IgD-negative memory B cell (primary cell): ENCODE measurements at regions not wholly inside any gene's neighbourhood (a gene's known extent, or its start where the extent isn't known, plus 50 kb on each side); places are given as distances from the start of the nearest gene placed in this dataset.
"Not testable (repeated sequence)": the region's sequence is repeated elsewhere in the genome, so short reads cannot be mapped to it uniquely, and the experiment has no call there.

Experiments used
- H3K27ac Mint-ChIP-seq, 3 donors: one replicate each; pipeline ENCODE4 v1.8.0; 2020 to 2022; ENCODE audit warnings: mild to moderate bottlenecking in 3 of 3, mixed read lengths in 3 of 3, moderate library complexity in 1 of 3
- H3K27me3 Mint-ChIP-seq: one replicate; pipeline ENCODE4 v1.8.0; 2021; ENCODE audit warnings: mixed read lengths
- H3K36me3 Mint-ChIP-seq: one replicate; pipeline ENCODE4 v1.8.0; 2020; ENCODE audit warnings: mild to moderate bottlenecking, mixed read lengths
- H3K4me1 Mint-ChIP-seq, 3 donors: one replicate each; pipeline ENCODE4 v1.8.0; 2020 to 2022; ENCODE audit warnings: mixed read lengths in 3 of 3, mild to moderate bottlenecking in 1 of 3
- H3K4me3 Mint-ChIP-seq, 4 donors: one replicate each; pipeline ENCODE4 v1.8.0; 2020 to 2022; ENCODE audit warnings: mild to moderate bottlenecking in 4 of 4, mixed read lengths in 4 of 4, moderate library complexity in 3 of 4
- H3K9me3 Mint-ChIP-seq, 3 donors: one replicate each; pipeline ENCODE4 v1.8.0; 2020 to 2021; ENCODE audit warnings: mixed read lengths in 3 of 3, mild to moderate bottlenecking in 1 of 3

DNA sequence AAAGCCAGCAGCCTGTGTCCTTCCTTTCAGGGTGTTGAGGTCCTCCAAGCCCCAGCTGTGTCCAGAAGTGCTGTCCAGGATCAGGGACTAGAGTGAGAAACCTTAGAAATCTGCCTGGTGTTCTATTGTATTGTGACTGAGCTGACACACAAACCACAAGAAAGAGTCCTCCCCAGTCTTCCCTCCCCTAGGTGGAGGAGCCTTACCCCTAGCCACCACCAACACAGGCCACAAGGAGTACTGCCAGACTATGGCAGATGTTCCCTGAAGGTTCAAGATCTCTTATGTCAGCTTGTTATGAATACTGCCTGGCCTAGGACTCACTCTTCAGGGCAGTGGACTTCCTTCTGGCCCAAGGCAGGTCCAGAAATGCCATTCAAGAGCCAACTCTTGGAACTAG is 514.1 kb upstream of the PITX2 start:
- Mint-ChIP-seq H3K4me3 (no peak overlapping the region), H3K36me3 (no peaks in the 10 kb centered on the region), H3K27me3 (no peaks in the 10 kb centered on the region), H3K27ac (no peak overlapping the region), H3K4me1 (no peaks in the 10 kb centered on the region), H3K9me3 (peaks cover 0 to 2% (median 0%) of the 10 kb centered on the region in 3 donors)

DNA sequence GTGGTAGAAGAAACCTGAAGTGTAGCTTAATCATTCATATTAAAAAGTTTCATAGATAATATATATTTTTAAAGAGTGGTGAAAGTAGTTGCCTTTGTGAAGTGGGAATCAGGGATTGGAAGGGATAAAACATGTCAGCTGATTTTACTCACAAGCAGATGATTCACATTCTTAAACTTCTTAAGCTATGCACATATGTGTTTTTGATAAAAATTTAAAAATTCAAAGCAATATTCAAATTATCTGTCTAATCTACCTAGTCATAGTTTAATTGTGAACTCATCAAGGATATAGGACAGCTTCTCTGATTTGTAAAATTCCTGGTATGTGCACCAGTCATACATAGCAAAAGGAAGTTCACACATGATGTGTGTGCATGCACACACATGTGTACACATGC is 520.6 kb upstream of the PITX2 start:
- Mint-ChIP-seq H3K27ac (no peak overlapping the region), H3K4me1 (no peaks in the 10 kb centered on the region), H3K9me3 (peaks cover 1 to 12% (median 4%) of the 10 kb centered on the region in 3 donors), H3K27me3 (no peaks in the 10 kb centered on the region), H3K4me3 (no peak overlapping the region), H3K36me3 (no peaks in the 10 kb centered on the region)

DNA sequence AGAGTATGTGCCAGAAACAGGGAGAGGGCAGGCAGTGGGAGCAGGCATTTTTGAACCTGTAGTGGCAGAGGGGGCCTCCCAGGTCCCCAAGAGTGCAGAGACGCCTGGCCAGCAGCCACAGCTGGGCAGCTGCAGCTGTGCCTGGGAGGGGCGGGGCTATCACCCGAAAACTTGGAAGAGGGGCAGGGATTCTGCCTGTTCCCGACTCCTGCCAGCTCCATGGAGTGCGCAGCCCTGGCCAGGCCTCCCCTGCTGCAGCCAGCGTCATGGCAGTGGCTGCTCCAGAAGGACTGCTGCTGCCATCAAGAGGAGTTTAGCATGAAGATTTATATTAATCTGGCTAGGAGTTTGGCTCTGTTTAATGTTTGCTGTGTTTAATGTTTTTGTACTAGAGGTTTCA is 532.1 kb upstream of the PITX2 start:
- H3K36me3 Mint-ChIP-seq = no peaks in the 10 kb centered on the region
- no peak overlapping the region for H3K4me3 Mint-ChIP-seq
- no peak overlapping the region for H3K27ac Mint-ChIP-seq
- H3K9me3 Mint-ChIP-seq = peaks cover 7 to 8% (median 8%) of the 10 kb centered on the region in 3 donors
- H3K4me1 Mint-ChIP-seq = no peaks in the 10 kb centered on the region
- no peaks in the 10 kb centered on the region for H3K27me3 Mint-ChIP-seq

DNA sequence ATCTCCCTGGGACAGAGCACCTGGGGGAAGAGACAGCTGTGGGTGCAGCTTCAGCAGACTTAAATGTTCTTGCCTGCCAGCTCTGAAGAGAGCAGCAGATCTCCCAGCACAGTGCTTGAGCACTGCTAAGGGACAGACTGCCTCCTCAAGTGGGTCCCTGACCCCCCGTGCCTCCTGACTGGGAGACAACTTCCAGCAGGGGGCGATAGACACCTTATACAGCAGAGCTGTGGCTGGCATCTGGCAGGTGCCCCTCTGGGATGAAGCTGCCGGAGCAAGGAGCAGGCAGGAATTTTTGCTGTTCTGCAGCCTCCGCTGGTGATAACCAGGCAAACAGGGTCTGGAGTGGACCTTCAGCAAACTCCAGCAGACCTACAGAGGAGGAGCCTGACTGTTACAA is 541.7 kb upstream of the PITX2 start:
- not testable (repeated sequence) for H3K27ac Mint-ChIP-seq, H3K36me3 Mint-ChIP-seq, H3K9me3 Mint-ChIP-seq, H3K27me3 Mint-ChIP-seq, H3K4me1 Mint-ChIP-seq, H3K4me3 Mint-ChIP-seq

DNA sequence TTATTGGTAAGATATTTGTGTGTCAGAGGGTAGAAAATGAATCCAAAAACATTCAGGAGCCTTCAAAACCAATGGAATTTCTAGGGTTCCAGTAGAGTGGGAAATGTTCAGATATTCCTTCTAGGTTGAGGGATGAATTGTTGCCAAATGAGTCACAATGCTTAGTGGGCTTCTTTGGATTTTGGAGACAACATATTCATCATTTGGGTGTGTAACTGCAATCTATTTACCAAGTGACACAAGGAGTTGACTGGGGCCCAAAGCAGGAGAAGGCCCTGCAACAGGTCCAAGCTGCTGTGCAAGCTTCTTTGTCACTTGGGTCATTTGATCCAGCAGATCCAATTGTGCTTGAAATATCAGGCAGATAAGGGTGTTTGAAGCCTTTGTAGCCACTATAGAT is 551.5 kb upstream of the PITX2 start:
- Mint-ChIP-seq H3K9me3 (peaks cover under 1 to 3% (median 2%) of the 10 kb centered on the region in 3 donors), H3K27ac (no peak overlapping the region)

DNA sequence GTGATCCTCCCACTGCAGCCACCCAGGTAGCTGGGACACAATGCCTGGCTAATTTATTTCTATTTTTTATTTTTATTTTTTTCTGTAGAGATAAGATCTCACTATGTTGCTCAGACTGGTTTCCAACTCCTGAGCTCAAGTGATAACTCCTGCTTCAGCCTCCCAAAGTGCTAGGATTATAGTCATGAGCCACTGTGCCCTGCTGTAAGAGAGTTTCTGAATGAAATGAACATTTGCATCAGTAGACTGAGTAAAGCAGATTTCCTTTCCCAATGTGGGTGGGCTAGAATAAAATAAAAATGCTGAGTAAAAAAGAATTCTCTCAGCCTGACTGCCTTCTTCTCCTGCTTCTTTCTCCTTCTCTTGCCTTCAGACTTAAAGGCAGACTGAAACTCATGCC is 555.4 kb upstream of the PITX2 start:
- Mint-ChIP-seq H3K4me3 (peak overlapping the region in 1 of 4 donors; percentile 60), H3K27me3 (no peaks in the 10 kb centered on the region), H3K36me3 (no peaks in the 10 kb centered on the region), H3K27ac (no peak overlapping the region), H3K9me3 (peaks cover 0 to 4% (median 2%) of the 10 kb centered on the region in 3 donors), H3K4me1 (no peaks in the 10 kb centered on the region)

More for the DNA sequence above, 551.5 kb upstream of the PITX2 start:
- H3K4me3 Mint-ChIP-seq = no peak overlapping the region
- H3K27me3 Mint-ChIP-seq = no peaks in the 10 kb centered on the region
- no peaks in the 10 kb centered on the region for H3K36me3 Mint-ChIP-seq
- no peaks in the 10 kb centered on the region for H3K4me1 Mint-ChIP-seq

DNA sequence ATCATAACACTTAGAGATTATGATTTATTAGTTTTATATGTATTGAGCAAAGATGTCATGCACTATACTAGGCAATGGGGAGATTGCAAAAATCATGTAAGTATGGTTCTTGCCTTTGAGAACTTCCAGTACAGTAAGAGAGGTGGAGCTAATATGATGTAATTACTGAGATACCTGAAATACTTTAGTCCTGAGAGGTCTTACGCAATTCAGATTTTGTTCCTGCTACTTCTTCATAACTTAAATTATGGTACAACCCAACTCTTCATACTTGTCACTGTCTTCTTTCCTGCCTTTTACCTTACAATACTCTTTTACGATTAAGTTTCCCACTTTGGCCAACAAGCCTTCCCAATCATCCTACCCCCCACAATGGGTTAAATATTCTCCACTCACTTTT is 564.2 kb upstream of the PITX2 start:
- Mint-ChIP-seq H3K4me1 (no peaks in the 10 kb centered on the region), H3K36me3 (no peaks in the 10 kb centered on the region), H3K27ac (no peak overlapping the region), H3K27me3 (no peaks in the 10 kb centered on the region), H3K4me3 (no peak overlapping the region), H3K9me3 (peaks cover 3 to 4% (median 3%) of the 10 kb centered on the region in 3 donors)

DNA sequence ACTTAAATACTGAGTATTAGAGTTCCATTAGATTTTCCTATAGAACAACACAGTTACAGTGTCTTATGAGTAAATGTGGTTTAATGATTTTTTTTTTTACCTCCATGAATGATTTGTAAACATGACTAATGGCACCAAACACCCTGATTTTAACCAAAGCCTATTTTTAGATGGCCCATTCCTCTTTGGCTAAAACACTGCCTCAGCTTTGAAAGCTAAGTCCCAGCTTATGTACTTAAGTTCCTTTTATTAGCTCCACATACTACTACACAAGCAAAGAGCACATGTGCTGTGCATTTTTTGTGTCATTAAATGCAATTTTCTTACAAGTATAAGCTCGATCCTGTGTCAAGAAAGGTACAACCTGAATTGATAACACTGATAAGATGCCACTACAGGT is 575.6 kb upstream of the PITX2 start:
- Mint-ChIP-seq H3K4me3 (no peak overlapping the region), H3K27ac (no peak overlapping the region), H3K9me3 (peaks cover 1 to 8% (median 5%) of the 10 kb centered on the region in 3 donors), H3K4me1 (no peaks in the 10 kb centered on the region), H3K27me3 (no peaks in the 10 kb centered on the region), H3K36me3 (no peaks in the 10 kb centered on the region)

DNA sequence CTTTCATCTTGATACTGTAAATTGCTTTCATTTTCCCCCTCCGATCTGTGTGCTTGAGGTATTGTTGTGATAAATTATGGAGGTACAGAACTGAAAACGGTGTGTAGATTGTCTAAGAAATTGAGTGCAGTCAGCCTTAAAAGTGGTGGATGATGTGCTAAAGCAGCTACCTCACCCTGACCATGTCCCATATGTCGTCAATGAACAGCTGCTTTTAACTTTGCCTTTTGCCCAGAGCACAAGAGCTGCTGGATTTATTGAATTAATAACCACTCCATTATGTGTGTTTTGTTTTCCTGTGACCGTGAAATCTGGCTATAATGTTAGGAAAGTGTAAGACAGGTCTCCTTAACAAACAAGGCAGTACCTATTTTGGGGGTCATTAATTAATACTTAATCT is 581.9 kb upstream of the PITX2 start:
- Mint-ChIP-seq H3K4me3 (no peak overlapping the region), H3K27me3 (no peaks in the 10 kb centered on the region), H3K27ac (no peak overlapping the region)

DNA sequence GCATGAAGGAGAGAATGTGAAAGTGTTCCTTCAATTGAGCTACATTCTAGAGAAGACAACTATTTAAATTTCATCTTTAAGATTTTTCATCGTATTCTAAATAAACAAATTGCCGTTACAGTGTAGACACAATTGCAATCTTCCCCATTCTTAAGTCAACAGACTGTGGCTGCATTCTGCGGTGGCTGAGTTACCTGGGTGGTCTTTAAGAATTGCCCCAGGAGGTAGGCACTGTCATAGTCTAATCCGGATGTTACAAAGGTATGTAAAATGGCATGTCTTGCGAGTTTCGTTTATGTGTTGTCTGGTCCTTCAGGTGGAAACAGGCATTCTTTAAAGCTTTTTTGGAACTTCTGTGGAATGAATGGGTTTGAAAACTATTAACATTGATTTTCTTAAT is 586.1 kb upstream of the PITX2 start:
- Mint-ChIP-seq H3K4me1 (peaks cover 0 to 2% (median 0%) of the 10 kb centered on the region in 3 donors), H3K36me3 (peaks cover 2% of the 10 kb centered on the region), H3K4me3 (no peak overlapping the region), H3K27me3 (no peaks in the 10 kb centered on the region), H3K27ac (no peak overlapping the region), H3K9me3 (no peaks in the 10 kb centered on the region)

More for the DNA sequence above, 581.9 kb upstream of the PITX2 start:
- H3K9me3 Mint-ChIP-seq = peaks cover 0 to 2% (median under 1%) of the 10 kb centered on the region in 3 donors
- H3K4me1 Mint-ChIP-seq = peaks cover 0 to 2% (median 0%) of the 10 kb centered on the region in 3 donors
- H3K36me3 Mint-ChIP-seq = peaks cover 2% of the 10 kb centered on the region

DNA sequence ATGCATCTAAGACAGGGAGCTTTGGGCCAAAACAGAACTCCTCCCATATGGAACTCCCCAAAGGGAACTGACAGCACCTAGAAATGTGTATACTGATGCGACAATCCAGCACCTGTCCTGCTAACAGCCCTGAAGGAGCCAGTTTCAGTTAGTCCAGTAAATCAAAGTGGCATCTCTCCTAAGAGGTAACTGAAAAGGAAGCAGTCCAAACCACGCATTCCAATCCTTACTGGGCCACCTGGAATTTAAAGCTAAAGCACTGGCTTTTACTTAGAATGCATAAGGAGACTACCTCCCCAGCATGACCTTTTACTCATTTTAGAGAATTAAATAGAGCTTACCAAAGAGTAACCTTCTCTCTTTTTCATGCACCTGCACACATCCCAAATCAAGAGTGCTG is 586.8 kb upstream of the PITX2 start:
- H3K4me3 Mint-ChIP-seq = no peak overlapping the region
- peaks cover 2% of the 10 kb centered on the region for H3K36me3 Mint-ChIP-seq

DNA sequence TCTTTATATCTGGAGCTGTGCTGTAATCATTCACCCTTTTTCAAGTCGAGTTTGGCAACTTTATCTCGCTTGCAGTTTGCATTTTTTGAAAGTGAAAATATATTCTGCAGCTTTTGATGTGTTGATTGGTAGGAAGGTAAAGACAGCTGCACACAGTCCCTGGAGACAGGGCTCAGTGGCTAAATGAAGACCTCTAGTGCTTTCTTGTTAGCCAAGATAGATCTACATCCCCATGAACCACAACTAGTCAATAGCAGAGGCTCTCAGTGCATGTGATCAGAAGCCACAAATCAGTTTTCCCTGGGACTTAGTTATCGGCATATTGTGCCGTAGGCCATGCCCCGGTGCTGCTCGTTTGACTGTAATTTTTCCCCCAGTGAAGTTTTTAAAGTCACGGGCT is 587.7 kb upstream of the PITX2 start:
- Mint-ChIP-seq H3K27ac (no peak overlapping the region), H3K36me3 (peaks cover 2% of the 10 kb centered on the region), H3K4me3 (no peak overlapping the region), H3K9me3 (peaks cover 0 to 4% (median 0%) of the 10 kb centered on the region in 3 donors), H3K27me3 (no peaks in the 10 kb centered on the region), H3K4me1 (no peaks in the 10 kb centered on the region)

More for the DNA sequence above, 586.8 kb upstream of the PITX2 start:
- Mint-ChIP-seq H3K4me1 (peaks cover 0 to under 1% (median 0%) of the 10 kb centered on the region in 3 donors), H3K9me3 (no peaks in the 10 kb centered on the region), H3K27me3 (no peaks in the 10 kb centered on the region), H3K27ac (no peak overlapping the region)

DNA sequence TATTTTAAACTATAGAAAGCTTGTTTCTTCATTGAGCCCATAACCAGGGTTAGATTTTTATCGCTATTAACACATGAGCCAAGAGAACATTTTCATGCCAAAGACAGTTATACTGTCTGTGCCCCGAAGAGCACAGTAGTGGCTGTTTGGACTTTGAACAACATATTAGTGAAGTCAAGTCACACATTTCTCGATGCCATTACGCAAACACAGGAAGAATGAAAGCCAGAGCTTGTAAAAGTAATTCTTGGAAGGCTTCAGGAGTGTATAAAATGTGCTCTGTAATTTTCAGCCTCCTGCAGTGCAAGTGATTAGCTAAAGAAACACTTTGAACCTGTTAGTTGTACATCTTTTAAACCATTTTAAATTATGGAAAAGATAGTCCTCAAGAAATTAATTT is 590.7 kb upstream of the PITX2 start:
- Mint-ChIP-seq H3K27ac (no peak overlapping the region), H3K4me1 (no peaks in the 10 kb centered on the region), H3K27me3 (no peaks in the 10 kb centered on the region), H3K9me3 (peaks cover 0 to 8% (median 0%) of the 10 kb centered on the region in 3 donors), H3K36me3 (no peaks in the 10 kb centered on the region), H3K4me3 (no peak overlapping the region)

DNA sequence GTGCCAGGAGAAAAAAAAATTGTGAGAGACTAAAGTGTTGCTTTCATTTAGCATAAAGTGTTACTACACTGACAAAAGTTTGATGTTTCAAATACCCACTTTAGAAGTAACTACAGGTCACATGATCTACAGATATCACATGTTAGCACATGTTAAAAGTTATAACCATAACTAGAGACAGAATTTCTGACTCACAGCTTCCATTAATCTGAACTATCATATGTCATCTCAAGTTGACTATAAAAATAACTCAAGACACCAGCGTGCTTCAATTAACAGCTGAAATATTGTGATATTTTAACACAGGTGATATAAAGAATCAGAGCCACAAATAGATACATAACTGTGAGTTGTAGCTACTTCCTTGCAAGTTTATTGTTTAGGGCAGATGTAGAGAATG is 591.5 kb upstream of the PITX2 start:
- Mint-ChIP-seq H3K4me1 (no peaks in the 10 kb centered on the region), H3K36me3 (no peaks in the 10 kb centered on the region), H3K27me3 (no peaks in the 10 kb centered on the region), H3K9me3 (peaks cover 0 to 8% (median 0%) of the 10 kb centered on the region in 3 donors), H3K4me3 (no peak overlapping the region), H3K27ac (no peak overlapping the region)

DNA sequence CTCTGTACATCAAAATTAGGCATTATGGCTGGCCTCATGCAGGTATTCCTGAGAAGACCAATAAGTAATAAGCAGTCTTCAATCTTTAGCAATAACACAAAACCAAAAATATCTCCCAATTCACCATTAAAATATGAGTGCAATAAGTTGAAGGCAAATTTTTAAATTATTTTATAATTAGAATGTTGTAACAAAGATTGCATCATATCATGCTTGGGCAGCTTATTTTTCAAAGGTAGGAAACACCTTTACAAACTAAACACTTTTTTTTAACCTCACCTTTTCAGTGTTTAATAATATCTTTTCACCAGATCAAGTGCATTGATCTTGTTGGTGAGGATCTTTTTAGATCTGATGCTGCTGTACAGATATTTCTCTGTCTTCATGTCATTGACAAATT is 592.9 kb upstream of the PITX2 start:
- peaks cover 0 to 8% (median 0%) of the 10 kb centered on the region in 3 donors for H3K9me3 Mint-ChIP-seq
- no peak overlapping the region for H3K27ac Mint-ChIP-seq
- no peak overlapping the region for H3K4me3 Mint-ChIP-seq
- H3K4me1 Mint-ChIP-seq = no peaks in the 10 kb centered on the region
- H3K36me3 Mint-ChIP-seq = no peaks in the 10 kb centered on the region
- H3K27me3 Mint-ChIP-seq = no peaks in the 10 kb centered on the region

DNA sequence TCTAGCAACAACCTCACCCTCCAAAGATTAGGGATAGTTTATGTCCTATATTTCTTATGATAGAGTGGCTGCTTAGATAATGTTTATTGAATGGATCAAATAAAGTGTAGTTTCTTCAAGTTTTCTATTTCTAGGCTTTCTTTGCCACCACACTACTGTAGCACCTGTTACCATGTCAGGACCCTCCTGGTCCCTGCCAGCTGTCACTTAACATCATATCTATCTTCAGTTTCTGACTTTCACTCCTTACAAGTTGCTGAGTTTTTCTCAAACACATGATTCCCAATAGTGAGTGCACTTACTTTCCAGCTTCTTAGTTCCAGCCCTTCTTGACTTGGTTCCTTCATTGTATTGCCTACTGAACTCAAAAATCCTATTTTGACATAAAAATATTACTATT is 593.9 kb upstream of the PITX2 start:
- no peaks in the 10 kb centered on the region for H3K36me3 Mint-ChIP-seq
- no peak overlapping the region for H3K4me3 Mint-ChIP-seq
- peaks cover 0 to 8% (median 0%) of the 10 kb centered on the region in 3 donors for H3K9me3 Mint-ChIP-seq
- H3K4me1 Mint-ChIP-seq = no peaks in the 10 kb centered on the region
- no peak overlapping the region for H3K27ac Mint-ChIP-seq
- H3K27me3 Mint-ChIP-seq = no peaks in the 10 kb centered on the region

DNA sequence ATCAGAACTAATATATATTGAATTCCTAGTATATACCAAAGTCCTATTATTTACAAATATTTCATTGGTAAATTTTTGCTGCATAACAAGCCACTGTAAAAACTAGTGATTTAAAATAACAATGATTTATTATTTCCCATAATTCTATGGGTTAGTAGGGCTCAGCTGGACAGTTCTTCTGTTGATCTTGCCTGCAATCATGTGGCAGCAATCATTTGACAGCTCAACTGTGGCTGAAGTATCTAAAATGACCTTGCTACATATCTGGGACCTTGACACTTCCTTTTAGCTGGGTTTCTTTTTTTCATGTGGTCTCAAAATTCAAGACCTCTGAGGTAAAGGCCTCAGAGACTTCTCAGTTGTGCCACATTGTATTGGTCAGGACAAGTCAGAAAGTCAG is 598.5 kb upstream of the PITX2 start:
- H3K4me3 Mint-ChIP-seq = no peak overlapping the region
- no peak overlapping the region for H3K27ac Mint-ChIP-seq
- no peaks in the 10 kb centered on the region for H3K36me3 Mint-ChIP-seq
- H3K4me1 Mint-ChIP-seq = no peaks in the 10 kb centered on the region
- no peaks in the 10 kb centered on the region for H3K27me3 Mint-ChIP-seq
- peaks cover 0 to 3% (median 0%) of the 10 kb centered on the region in 3 donors for H3K9me3 Mint-ChIP-seq
